ENCODE measurements at regions not wholly inside any gene's neighbourhood (a gene's known extent, or its start where the extent isn't known, plus 50 kb on each side); places are given as distances from the start of the nearest gene placed in this dataset.

- TF ChIP-seq FOXM1 (IDR thresholded peaks at IDR 0.05; ENCODE audit: borderline replicate concordance) (no peak), LEF1 (IDR thresholded peaks at IDR 0.05; ENCODE audit: borderline replicate concordance) (no peak), HDGF (IDR thresholded peaks at IDR 0.05; ENCODE audit: borderline replicate concordance) (no peak), BHLHE40 (IDR thresholded peaks at IDR 0.05; ENCODE audit: borderline replicate concordance) (no peak)
- CTCF ChIA-PET: no interaction called here
- POLR2A ChIA-PET: no interaction called here
- DNase-seq (ENCODE audit: extremely low spot score): no peak
These were observed 446.9 kb downstream of the MED13L start for GRCh38 chr12:115830633-115831032.

GRCh38 chr12:115830070-115830469 lies 447.4 kb downstream of the MED13L start:
- DNase-seq (ENCODE audit: extremely low spot score): no peak
- ChIA-PET POLR2A (no interaction called here), CTCF (no interaction called here)
- TF ChIP-seq SUZ12 (IDR thresholded peaks at IDR 0.05): no peak
- no peak for TF ChIP-seq TARDBP (IDR thresholded peaks at IDR 0.05)
- TF ChIP-seq ARNT (IDR thresholded peaks at IDR 0.05): no peak
- no peak for TF ChIP-seq ELF4 (IDR thresholded peaks at IDR 0.05)
- TF ChIP-seq FOXM1 (IDR thresholded peaks at IDR 0.05; ENCODE audit: borderline replicate concordance): no peak
- TF ChIP-seq LEF1 (IDR thresholded peaks at IDR 0.05; ENCODE audit: borderline replicate concordance): no peak

DNA sequence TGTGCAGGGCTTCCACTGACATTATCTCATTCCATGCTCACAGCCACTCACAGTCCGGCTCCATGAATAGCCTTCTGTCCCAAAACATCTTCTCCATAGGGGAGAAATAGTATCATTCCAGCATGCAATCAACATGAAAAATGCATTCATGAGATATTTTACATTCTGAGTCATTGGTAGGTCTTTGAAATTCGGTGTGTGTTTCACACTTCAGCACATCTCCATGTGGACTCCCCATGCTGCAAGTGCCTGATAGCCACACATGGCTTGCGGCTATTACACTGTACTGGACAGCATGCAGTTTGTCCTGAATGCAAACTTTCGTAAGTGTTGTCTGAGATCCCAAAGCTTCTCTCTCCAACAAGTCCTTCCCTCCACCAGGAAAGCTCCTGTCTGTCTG lies 449.3 kb downstream of the MED13L start:
- no peak for DNase-seq (ENCODE audit: extremely low spot score)
- POLR2A ChIA-PET: no interaction called here
- CTCF ChIA-PET: no interaction called here
- TF ChIP-seq CTBP1 (IDR thresholded peaks at IDR 0.05; ENCODE audit: borderline replicate concordance) (no peak), TARDBP (IDR thresholded peaks at IDR 0.05) (no peak), FOXK2 (IDR thresholded peaks at IDR 0.05) (no peak), FOXM1 (IDR thresholded peaks at IDR 0.05; ENCODE audit: borderline replicate concordance) (no peak), FOXA1 (IDR thresholded peaks at IDR 0.05) (no peak), ELF4 (IDR thresholded peaks at IDR 0.05) (no peak), HDGF (IDR thresholded peaks at IDR 0.05; ENCODE audit: borderline replicate concordance) (no peak), LEF1 (IDR thresholded peaks at IDR 0.05; ENCODE audit: borderline replicate concordance) (no peak), BHLHE40 (IDR thresholded peaks at IDR 0.05; ENCODE audit: borderline replicate concordance) (no peak), NFRKB (IDR thresholded peaks at IDR 0.05) (no peak), ARNT (IDR thresholded peaks at IDR 0.05) (no peak), L3MBTL2 (conservative IDR thresholded peaks at IDR 0.05) (no peak)

- ChIA-PET POLR2A (no interaction called here), CTCF (no interaction called here)
- DNase-seq (ENCODE audit: extremely low spot score): no peak
These were observed 452.4 kb downstream of the MED13L start for GRCh38 chr12:115824936-115825602.

DNA sequence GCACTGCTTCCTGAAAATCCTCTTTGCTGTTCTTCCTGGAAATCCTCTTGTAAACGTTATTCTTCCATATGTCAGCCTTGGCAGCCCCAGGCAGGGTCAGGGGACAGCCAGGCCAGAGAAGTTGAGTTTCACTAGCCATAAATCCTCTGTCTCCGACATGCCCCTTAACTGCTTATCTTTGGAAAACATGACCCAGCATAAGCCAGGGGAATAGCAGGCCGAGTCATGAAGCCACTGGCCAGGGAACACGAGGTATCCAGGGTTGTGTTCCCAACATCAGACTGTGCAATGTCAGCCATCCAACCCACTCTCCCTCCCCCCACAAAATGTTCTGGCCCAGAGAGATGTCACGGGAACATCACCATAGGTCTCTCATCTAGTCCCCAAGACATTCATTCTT lies 453.9 kb downstream of the MED13L start:
- TF ChIP-seq NFRKB (IDR thresholded peaks at IDR 0.05): no peak
- TF ChIP-seq L3MBTL2 (conservative IDR thresholded peaks at IDR 0.05): no peak
- no peak for TF ChIP-seq ELF4 (IDR thresholded peaks at IDR 0.05)
- no peak for TF ChIP-seq SUZ12 (IDR thresholded peaks at IDR 0.05)
- TF ChIP-seq HDGF (IDR thresholded peaks at IDR 0.05; ENCODE audit: borderline replicate concordance): no peak
- no peak for TF ChIP-seq FOXK2 (IDR thresholded peaks at IDR 0.05)
- POLR2A ChIA-PET: no interaction called here
- no peak for DNase-seq (ENCODE audit: extremely low spot score)
- CTCF ChIA-PET: no interaction called here

More at GRCh38 chr12:115824936-115825602, 452.4 kb downstream of the MED13L start:
- TF ChIP-seq SUZ12 (IDR thresholded peaks at IDR 0.05) (no peak), ARNT (IDR thresholded peaks at IDR 0.05) (no peak), CTBP1 (IDR thresholded peaks at IDR 0.05; ENCODE audit: borderline replicate concordance) (no peak), FOXK2 (IDR thresholded peaks at IDR 0.05) (no peak), TARDBP (IDR thresholded peaks at IDR 0.05) (no peak), FOXA1 (IDR thresholded peaks at IDR 0.05) (no peak), NFRKB (IDR thresholded peaks at IDR 0.05) (no peak), SP1 (IDR thresholded peaks at IDR 0.05) (no peak), HDGF (IDR thresholded peaks at IDR 0.05; ENCODE audit: borderline replicate concordance) (no peak), ELF4 (IDR thresholded peaks at IDR 0.05) (no peak)

DNA sequence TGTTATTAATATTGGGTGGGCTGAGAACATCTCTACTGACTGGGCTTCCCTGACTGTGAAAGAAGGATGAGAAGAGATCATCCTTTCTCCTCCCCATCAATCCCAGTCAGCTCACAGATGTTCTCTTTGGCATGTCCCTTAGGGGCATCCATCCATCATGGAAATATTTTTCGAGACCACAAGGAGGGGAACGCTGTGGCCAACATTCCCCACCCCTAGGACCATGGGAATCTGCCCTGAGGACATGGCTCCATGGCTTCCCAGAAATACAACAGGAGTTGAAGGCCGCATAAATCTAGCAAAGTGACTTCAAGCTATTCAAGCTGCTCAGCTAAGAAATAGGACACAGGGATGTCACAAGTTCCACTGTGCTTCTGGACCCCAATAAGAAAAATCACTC lies 456.8 kb downstream of the MED13L start:
- TF ChIP-seq SUZ12 (IDR thresholded peaks at IDR 0.05) (no peak), ZNF384 (IDR thresholded peaks at IDR 0.05) (no peak), L3MBTL2 (conservative IDR thresholded peaks at IDR 0.05) (no peak), BHLHE40 (IDR thresholded peaks at IDR 0.05; ENCODE audit: borderline replicate concordance) (no peak), LEF1 (IDR thresholded peaks at IDR 0.05; ENCODE audit: borderline replicate concordance) (no peak), SP1 (IDR thresholded peaks at IDR 0.05) (no peak), FOXM1 (IDR thresholded peaks at IDR 0.05; ENCODE audit: borderline replicate concordance) (no peak), HDGF (IDR thresholded peaks at IDR 0.05; ENCODE audit: borderline replicate concordance) (no peak), ELF4 (IDR thresholded peaks at IDR 0.05) (no peak), ARNT (IDR thresholded peaks at IDR 0.05) (no peak), CTBP1 (IDR thresholded peaks at IDR 0.05; ENCODE audit: borderline replicate concordance) (no peak), FOXA1 (IDR thresholded peaks at IDR 0.05) (no peak), NFRKB (IDR thresholded peaks at IDR 0.05) (no peak), FOXK2 (IDR thresholded peaks at IDR 0.05) (no peak), TARDBP (IDR thresholded peaks at IDR 0.05) (no peak)
- TF ChIP-seq, protein P1, sequence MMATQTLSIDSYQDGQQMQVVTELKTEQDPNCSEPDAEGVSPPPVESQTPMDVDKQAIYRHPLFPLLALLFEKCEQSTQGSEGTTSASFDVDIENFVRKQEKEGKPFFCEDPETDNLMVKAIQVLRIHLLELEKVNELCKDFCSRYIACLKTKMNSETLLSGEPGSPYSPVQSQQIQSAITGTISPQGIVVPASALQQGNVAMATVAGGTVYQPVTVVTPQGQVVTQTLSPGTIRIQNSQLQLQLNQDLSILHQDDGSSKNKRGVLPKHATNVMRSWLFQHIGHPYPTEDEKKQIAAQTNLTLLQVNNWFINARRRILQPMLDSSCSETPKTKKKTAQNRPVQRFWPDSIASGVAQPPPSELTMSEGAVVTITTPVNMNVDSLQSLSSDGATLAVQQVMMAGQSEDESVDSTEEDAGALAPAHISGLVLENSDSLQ (IDR thresholded peaks at IDR 0.05): no peak
- DNase-seq (ENCODE audit: extremely low spot score): no peak
- POLR2A ChIA-PET: no interaction called here
- CTCF ChIA-PET: no interaction called here

DNA sequence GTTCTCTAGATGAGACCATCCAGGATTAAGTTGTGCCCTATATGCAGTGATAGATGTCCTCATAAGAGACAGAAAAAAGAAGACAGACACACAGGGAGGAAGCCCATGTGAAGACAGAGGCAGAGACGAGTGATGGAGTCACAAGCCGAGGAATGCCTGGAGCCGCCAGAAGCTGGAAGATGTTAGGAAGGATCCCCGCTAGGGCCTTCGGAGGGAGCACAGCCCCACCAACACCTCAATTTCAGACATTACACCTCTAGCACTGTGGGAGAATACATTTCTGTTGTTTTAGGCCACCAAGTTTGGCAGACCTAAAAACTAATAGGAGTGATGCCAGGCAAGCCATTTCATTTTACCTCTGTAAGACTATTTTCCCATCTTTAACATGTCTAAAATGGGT lies 458.5 kb downstream of the MED13L start:
- DNase-seq (ENCODE audit: extremely low spot score): no peak
- TF ChIP-seq FOXM1 (IDR thresholded peaks at IDR 0.05; ENCODE audit: borderline replicate concordance) (no peak), L3MBTL2 (conservative IDR thresholded peaks at IDR 0.05) (no peak), BHLHE40 (IDR thresholded peaks at IDR 0.05; ENCODE audit: borderline replicate concordance) (no peak), ELF4 (IDR thresholded peaks at IDR 0.05) (no peak), NFRKB (IDR thresholded peaks at IDR 0.05) (no peak), TARDBP (IDR thresholded peaks at IDR 0.05) (no peak), LEF1 (IDR thresholded peaks at IDR 0.05; ENCODE audit: borderline replicate concordance) (no peak), ARNT (IDR thresholded peaks at IDR 0.05) (no peak), FOXA1 (IDR thresholded peaks at IDR 0.05) (no peak), SP1 (IDR thresholded peaks at IDR 0.05) (no peak), HDGF (IDR thresholded peaks at IDR 0.05; ENCODE audit: borderline replicate concordance) (no peak), CTBP1 (IDR thresholded peaks at IDR 0.05; ENCODE audit: borderline replicate concordance) (no peak), FOXK2 (IDR thresholded peaks at IDR 0.05) (no peak), SUZ12 (IDR thresholded peaks at IDR 0.05) (no peak), ZNF384 (IDR thresholded peaks at IDR 0.05) (no peak)
- TF ChIP-seq, protein P1 (IDR thresholded peaks at IDR 0.05): no peak
- ChIA-PET CTCF (no interaction called here), POLR2A (no interaction called here)
